Memory B cell (primary cell): ENCODE measurements at regions not wholly inside any gene's neighbourhood (a gene's known extent, or its start where the extent isn't known, plus 50 kb on each side); places are given as distances from the start of the nearest gene placed in this dataset.

Experiments
- ATAC-seq: fragments of 150-1000 bp; cut with Tn5 transposase; 2 replicates; pipeline ENCODE4 v1.10.0; 2021; ENCODE audit warnings: low read depth, mild to moderate bottlenecking, moderate library complexity
- DNase-seq, 2 donors: peaks; one replicate each; pipeline ENCODE4 v3.0.0; 2022; ENCODE audit warnings: low spot score in 2 of 2
- H3K27ac Mint-ChIP-seq: one replicate; pipeline ENCODE4 v1.8.0; 2022; ENCODE audit warnings: mild to moderate bottlenecking, moderate library complexity, mixed read lengths
- H3K27me3 Mint-ChIP-seq: one replicate; pipeline ENCODE4 v1.8.0; 2022; ENCODE audit warnings: mixed read lengths
- H3K36me3 Mint-ChIP-seq: one replicate; pipeline ENCODE4 v1.8.0; 2022; ENCODE audit warnings: mild to moderate bottlenecking, mixed read lengths
- H3K4me1 Mint-ChIP-seq: one replicate; pipeline ENCODE4 v1.8.0; 2022; ENCODE audit warnings: mixed read lengths
- H3K4me3 Mint-ChIP-seq: one replicate; pipeline ENCODE4 v1.8.0; 2022; ENCODE audit warnings: mild to moderate bottlenecking, moderate library complexity, mixed read lengths
- H3K9me3 Mint-ChIP-seq: one replicate; pipeline ENCODE4 v1.8.0; 2022; ENCODE audit warnings: mixed read lengths

DNA sequence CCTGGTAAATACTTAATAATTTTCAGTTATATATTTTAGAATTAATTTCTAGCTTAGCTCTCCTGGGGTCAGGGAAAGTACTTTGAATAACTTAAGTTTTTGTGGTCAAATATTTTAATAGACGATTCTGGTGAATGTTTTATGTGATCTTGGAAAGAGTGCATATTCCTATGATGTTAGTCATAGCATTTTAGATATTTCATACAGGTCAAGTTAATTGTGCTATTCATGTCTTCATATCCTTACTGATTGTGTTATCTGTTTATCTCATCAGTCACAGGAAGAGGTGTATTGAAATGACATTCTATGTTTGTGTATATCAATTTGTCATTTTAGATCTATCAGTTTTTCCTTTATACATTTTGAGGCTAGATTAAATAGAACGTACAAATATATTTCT lies 576.2 kb downstream of the CPS1 start:
- no peaks in the 10 kb centered on the region for H3K27me3 Mint-ChIP-seq
- H3K4me3 Mint-ChIP-seq: no peak overlapping the region
- no peaks in the 10 kb centered on the region for H3K9me3 Mint-ChIP-seq
- no peaks in the 10 kb centered on the region for H3K36me3 Mint-ChIP-seq
- H3K4me1 Mint-ChIP-seq: no peaks in the 10 kb centered on the region
- ATAC-seq: no peak
- no peak overlapping the region for H3K27ac Mint-ChIP-seq
- DNase-seq: no peak

DNA sequence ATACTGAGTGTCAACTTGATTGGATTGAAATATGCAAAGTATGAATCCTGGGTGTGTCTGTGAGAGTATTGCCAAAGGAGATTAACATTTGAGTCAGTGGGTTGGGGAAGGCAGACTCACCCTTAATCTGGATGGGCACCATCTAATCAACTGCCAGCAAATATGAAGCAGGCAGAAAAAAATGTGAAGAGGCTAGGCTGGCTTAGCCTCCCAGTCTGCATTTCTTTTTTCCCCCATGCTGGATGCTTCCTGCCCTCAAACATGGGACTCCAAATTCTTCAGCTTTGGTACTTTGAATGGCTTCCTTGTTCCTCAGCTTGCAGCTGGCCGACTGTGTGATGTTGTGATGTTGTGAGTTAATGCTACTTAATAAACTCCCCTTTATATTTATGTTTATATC lies 577.4 kb downstream of the CPS1 start:
- ATAC-seq (no peak), DNase-seq (no peak)
- Mint-ChIP-seq H3K27me3 (no peaks in the 10 kb centered on the region), H3K4me3 (no peak overlapping the region), H3K27ac (no peak overlapping the region), H3K9me3 (no peaks in the 10 kb centered on the region), H3K36me3 (no peaks in the 10 kb centered on the region), H3K4me1 (no peaks in the 10 kb centered on the region)

DNA sequence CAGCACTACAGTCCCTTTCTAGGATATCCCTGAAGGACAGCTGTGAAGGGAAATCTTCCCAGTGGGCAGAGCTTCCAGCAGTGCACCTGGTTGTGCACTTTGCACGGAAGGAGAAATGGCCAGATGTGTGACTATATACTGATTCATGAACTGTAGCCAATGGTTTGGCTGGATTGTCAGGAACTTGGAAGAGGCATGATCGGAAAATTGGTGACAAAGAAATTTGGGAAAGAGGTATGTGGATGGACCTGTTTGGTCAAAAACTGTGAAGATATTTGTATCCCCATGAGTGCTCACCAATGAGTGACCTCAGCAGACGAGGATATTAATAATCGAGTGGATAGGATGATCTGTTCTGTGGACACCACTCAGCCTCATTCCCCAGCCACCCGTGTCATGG lies 582.2 kb downstream of the CPS1 start:
- peaks cover 1% of the 10 kb centered on the region for H3K9me3 Mint-ChIP-seq
- no peak overlapping the region for H3K4me3 Mint-ChIP-seq
- DNase-seq (no peak), ATAC-seq (no peak)
- no peaks in the 10 kb centered on the region for H3K36me3 Mint-ChIP-seq
- H3K27ac Mint-ChIP-seq: no peak overlapping the region
- H3K4me1 Mint-ChIP-seq: peaks cover 4% of the 10 kb centered on the region
- H3K27me3 Mint-ChIP-seq: no peaks in the 10 kb centered on the region

DNA sequence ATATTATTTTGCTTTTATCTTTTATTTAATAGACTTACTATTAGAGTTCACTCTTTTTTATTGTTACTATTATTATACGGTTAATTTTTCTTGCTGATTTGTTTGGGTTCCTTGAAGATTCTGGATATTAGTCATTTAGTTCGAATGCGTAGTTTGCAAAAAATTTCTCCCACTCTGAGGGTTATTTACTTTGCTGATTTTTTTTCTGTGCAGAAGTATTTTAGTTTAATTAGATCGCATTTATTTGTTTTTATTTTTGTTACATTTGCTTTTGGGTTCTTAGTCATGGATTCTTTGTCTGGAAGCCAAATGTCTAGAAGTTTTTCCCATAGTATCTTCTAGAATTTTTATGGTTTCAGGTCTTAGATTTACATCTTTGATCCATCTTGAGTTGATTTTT lies 585.2 kb downstream of the CPS1 start:
- ATAC-seq: no peak
- Mint-ChIP-seq H3K36me3 (no peaks in the 10 kb centered on the region), H3K4me3 (no peak overlapping the region), H3K9me3 (peaks cover 8% of the 10 kb centered on the region), H3K27ac (no peak overlapping the region), H3K27me3 (no peaks in the 10 kb centered on the region), H3K4me1 (peaks cover 4% of the 10 kb centered on the region)
- no peak for DNase-seq

DNA sequence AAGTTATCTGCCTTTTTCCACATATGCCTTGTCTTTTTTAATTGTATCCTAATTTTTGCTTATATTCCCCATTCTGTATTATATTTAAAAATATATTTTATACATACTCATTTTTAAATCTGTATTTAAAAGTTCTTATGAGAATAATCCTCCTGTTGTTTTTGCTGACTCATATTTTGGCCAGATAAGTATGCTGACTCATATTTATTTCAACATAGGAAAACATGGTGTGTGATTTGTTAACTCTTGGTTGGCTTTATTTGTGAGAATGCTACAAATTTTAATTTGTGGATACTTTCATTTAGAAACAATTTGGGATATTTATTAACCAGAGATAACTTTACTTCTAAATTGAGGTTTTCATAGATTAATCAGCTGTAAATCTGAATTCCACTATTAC lies 587.7 kb downstream of the CPS1 start:
- H3K27ac Mint-ChIP-seq: no peak overlapping the region
- H3K4me1 Mint-ChIP-seq: peaks cover 4% of the 10 kb centered on the region
- no peak overlapping the region for H3K4me3 Mint-ChIP-seq
- H3K36me3 Mint-ChIP-seq: no peaks in the 10 kb centered on the region
- no peak for ATAC-seq
- peaks cover 8% of the 10 kb centered on the region for H3K9me3 Mint-ChIP-seq
- no peak for DNase-seq
- no peaks in the 10 kb centered on the region for H3K27me3 Mint-ChIP-seq

DNA sequence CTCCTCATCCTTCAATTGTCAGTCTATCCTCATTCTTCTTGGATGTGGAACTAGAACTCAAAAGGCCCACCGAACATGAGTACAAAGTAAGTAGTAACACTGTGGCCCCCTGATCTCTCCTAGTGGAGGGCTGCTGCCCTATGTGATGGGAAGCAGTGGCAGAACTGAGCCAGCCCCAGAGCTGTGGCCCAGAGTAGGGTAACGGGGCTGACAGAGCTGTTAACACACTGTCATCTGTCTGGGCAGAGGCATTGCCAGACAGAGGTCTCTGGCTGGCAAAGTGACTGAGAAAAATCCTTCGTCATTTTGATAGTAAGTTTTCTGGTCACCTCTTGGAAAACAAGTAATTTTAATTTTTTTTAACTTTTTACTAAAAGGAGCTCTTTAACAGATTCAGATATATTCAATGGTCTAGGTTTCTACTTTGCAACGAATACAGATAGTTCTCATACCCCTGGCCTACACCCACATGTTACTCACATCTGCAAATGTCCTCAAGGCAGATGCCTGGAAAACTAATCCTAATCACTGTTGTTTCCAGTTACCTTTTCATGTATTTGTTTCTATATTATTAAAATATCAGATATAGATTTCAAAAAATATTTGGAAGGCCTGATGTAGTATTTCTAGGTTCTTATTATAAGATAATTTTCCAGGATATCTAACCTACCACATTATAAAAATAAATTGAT lies 588.7 kb downstream of the CPS1 start:
- no peak for DNase-seq
- Mint-ChIP-seq H3K27ac (no peak overlapping the region), H3K4me3 (no peak overlapping the region)

DNA sequence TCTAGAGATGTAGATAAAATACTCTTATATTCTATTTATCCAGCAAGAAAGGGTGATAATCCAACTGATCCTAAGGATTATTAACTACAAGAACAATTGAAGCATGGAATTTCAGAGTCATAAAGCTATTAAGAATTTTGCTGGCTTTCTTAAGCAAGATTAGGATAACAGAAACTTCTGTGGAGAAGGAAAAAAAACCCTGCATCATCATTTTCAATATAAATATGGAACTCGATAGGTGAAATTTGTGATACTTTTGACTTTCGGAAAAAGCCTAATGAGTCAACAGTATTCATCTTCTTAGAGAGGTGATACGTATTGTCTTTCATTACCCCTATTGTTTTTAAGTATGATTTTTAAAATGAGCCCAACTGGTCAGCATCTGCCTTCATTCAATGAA lies 593.3 kb downstream of the CPS1 start:
- no peaks in the 10 kb centered on the region for H3K27me3 Mint-ChIP-seq
- H3K27ac Mint-ChIP-seq: no peak overlapping the region
- H3K4me1 Mint-ChIP-seq: no peaks in the 10 kb centered on the region
- ATAC-seq: no peak
- no peaks in the 10 kb centered on the region for H3K36me3 Mint-ChIP-seq
- H3K4me3 Mint-ChIP-seq: no peak overlapping the region
- no peak for DNase-seq
- peaks cover 2% of the 10 kb centered on the region for H3K9me3 Mint-ChIP-seq

More for the DNA sequence above, 588.7 kb downstream of the CPS1 start:
- H3K36me3 Mint-ChIP-seq: no peaks in the 10 kb centered on the region
- H3K27me3 Mint-ChIP-seq: no peaks in the 10 kb centered on the region
- H3K9me3 Mint-ChIP-seq: peaks cover 8% of the 10 kb centered on the region
- H3K4me1 Mint-ChIP-seq: no peaks in the 10 kb centered on the region
- no peak for ATAC-seq

DNA sequence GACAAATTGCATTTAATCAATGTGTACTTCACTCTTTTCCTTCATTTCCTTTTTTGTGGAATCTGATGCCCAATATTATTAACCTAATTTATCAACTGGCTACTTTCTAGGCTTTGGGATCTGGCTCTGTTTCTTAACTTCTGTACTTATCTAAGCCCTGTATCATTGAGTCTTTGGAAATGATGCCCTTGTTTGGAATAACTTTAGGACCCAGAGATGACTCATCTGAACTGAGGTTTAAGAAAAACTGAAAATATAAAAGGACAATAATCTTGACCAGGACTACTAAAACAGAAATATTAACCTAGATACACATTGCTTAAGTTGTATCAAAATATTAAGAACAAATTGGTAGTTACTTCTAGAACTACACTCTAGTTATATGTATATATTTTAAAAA lies 600.8 kb downstream of the CPS1 start:
- Mint-ChIP-seq H3K9me3 (no peaks in the 10 kb centered on the region), H3K27ac (no peak overlapping the region), H3K27me3 (no peaks in the 10 kb centered on the region), H3K36me3 (no peaks in the 10 kb centered on the region), H3K4me1 (no peaks in the 10 kb centered on the region), H3K4me3 (no peak overlapping the region)
- DNase-seq (no peak), ATAC-seq (no peak)

DNA sequence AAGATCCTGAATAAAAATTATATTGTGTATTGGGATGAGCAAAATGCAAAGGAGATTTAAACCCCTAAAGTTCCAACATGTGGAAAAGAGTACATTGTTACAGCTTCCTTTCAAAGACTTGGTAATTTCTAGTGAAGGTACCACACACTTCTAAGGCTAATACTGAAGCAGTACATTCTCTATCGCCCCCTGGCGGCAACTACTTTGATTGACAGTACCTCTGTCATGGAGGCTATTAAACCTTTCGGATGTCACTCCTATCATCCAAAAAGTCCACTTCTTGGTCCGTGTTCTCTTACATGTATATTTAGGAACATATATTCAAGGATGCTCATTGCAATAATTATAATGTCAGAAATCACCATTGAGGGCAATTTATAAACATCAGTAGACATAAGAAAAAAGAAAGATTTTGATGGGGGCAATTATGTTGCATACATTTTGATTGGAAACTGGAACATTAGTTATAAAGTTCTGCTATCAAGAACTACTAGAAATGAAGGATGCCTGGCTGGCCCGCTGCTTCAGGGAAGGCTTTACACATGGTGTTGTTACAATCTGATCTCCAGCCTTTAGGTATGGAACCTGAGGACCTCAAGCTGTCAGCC lies 601.6 kb downstream of the CPS1 start:
- peaks cover 1% of the 10 kb centered on the region for H3K27me3 Mint-ChIP-seq
- ATAC-seq (peak; percentile 72), DNase-seq (peak; percentile 48 to 50)
- H3K27ac Mint-ChIP-seq: no peak overlapping the region
- H3K4me3 Mint-ChIP-seq: no peak overlapping the region
- no peaks in the 10 kb centered on the region for H3K4me1 Mint-ChIP-seq
- no peaks in the 10 kb centered on the region for H3K9me3 Mint-ChIP-seq
- H3K36me3 Mint-ChIP-seq: no peaks in the 10 kb centered on the region

DNA sequence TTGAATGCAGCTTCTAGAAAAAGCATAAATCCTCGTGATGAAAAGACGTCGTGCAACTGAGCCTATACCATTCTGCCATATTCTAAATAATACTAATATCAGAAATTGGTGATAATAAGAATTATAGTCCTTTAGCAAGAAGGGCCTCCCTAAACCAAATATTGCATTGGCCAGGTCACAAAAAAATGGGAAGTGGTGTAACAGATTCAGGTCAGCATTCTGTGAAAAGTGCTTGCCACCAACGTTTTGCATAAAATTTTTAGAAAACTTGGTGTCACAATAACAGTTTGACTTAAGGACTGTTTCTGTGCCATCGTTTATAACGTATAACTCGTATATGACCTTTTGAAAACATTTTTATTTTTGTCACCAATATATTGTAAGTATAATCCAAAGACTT lies 603.6 kb downstream of the CPS1 start:
- no peak for ATAC-seq
- H3K27ac Mint-ChIP-seq: no peak overlapping the region

DNA sequence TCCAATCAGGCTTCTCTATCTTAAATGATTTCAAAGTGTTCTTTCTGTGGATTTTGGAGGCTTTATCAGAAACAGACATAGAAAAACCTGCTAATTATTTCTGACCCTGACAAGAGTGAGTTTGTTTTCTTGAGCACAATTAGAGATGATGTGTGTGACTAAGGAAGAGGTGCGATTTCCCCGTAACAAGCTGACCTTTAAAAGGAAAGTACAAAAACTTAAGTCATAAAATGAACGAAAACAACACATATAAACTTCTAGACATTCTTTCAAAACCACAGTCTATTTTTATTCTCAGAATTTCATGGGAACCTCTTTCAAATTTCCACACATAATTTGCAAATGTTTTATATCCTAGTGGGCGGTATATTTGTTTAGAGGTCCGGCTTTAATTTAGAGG lies 604.8 kb downstream of the CPS1 start:
- H3K27ac Mint-ChIP-seq: no peak overlapping the region
- ATAC-seq: no peak

More for the DNA sequence above, 603.6 kb downstream of the CPS1 start:
- DNase-seq: no peak
- H3K27me3 Mint-ChIP-seq: peaks cover 2% of the 10 kb centered on the region
- no peaks in the 10 kb centered on the region for H3K36me3 Mint-ChIP-seq
- H3K9me3 Mint-ChIP-seq: no peaks in the 10 kb centered on the region
- no peak overlapping the region for H3K4me3 Mint-ChIP-seq
- no peaks in the 10 kb centered on the region for H3K4me1 Mint-ChIP-seq

DNA sequence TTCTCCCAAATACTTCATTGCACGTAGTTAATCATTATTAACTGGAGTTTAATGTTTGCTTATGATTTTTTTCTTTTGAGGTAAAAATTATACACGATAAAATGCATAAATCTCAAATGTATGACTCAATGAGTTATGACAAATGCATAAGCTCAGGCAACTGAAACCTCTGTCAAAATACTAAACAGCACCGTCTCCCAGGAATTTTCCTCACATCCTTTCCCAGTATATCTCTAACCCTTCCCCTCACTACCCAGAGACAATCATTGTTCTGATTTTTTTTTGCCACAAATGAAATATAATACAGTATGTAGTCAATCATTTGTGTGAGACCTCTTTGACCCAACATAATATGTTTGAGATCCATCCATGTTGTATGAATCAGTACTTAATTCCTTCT lies 606.5 kb downstream of the CPS1 start:
- Mint-ChIP-seq H3K4me3 (no peak overlapping the region), H3K4me1 (no peaks in the 10 kb centered on the region), H3K27ac (no peak overlapping the region), H3K36me3 (no peaks in the 10 kb centered on the region), H3K9me3 (no peaks in the 10 kb centered on the region), H3K27me3 (peaks cover 2% of the 10 kb centered on the region)
- ATAC-seq (no peak), DNase-seq (no peak)

More for the DNA sequence above, 604.8 kb downstream of the CPS1 start:
- Mint-ChIP-seq H3K36me3 (no peaks in the 10 kb centered on the region), H3K4me3 (no peak overlapping the region), H3K27me3 (peaks cover 2% of the 10 kb centered on the region), H3K9me3 (no peaks in the 10 kb centered on the region), H3K4me1 (no peaks in the 10 kb centered on the region)
- no peak for DNase-seq

DNA sequence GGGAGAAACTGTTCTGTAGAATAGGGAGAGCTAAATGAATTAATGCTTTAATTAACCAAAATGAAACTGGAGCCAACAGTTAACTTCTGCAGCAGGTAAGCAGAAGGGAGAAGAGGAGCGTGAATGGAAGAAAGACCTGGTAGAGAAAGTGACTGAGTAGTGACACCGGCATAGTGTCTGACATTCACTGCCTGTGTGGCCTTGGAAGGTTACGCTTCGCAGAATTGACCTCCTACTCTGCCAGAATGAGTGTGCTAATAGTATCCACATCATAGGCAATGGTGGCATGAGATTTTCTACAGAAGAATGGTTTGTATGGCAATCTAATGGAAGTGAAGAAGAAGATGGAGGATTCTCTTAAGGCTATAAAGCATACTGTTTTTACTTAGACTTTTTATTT lies 614.4 kb downstream of the CPS1 start:
- Mint-ChIP-seq H3K27ac (no peak overlapping the region), H3K4me1 (no peaks in the 10 kb centered on the region)

DNA sequence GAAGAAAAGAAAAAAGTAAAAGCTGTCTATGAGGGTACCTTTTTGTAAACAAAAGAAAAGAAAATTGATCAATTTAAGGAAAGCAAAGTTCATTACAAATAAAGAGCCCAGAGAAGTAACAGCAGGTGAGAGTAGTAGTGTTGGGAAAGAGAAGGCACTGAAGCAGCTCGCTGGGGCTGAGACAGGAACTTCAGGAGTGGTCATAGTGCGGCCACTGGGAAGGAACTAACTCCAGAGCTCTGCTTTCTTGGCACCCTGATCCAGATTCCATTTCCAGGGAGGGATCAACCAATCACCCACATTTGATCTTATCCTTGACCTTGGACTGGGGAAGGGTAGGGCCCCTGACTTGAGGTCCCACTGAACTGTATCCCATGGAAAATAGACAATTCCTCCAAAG lies 617.6 kb downstream of the CPS1 start:
- Mint-ChIP-seq H3K4me3 (no peak overlapping the region), H3K4me1 (no peaks in the 10 kb centered on the region), H3K36me3 (no peaks in the 10 kb centered on the region), H3K27me3 (no peaks in the 10 kb centered on the region), H3K27ac (no peak overlapping the region), H3K9me3 (no peaks in the 10 kb centered on the region)
- ATAC-seq (no peak), DNase-seq (no peak)

More for the DNA sequence above, 614.4 kb downstream of the CPS1 start:
- Mint-ChIP-seq H3K36me3 (no peaks in the 10 kb centered on the region), H3K4me3 (no peak overlapping the region), H3K27me3 (no peaks in the 10 kb centered on the region), H3K9me3 (no peaks in the 10 kb centered on the region)
- no peak for ATAC-seq
- no peak for DNase-seq

DNA sequence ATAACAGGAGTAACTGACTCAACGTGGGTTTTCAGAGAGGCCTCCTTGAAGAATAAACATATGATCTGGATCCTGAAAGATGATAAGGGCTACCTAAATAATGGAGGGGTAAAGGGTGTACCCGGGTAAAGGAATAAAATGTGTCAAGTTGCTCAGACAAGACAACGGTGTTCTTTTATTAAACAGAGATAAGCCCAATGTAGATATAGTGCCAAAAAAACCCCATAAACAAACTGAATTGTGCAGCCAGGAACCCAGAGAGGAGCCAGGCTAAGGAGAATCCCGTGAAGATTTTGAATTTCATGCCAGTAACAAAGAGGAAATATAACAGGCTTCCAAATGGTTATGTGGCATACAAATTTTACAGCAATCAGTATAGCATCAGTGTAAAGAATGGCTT lies 618.2 kb downstream of the CPS1 start:
- Mint-ChIP-seq H3K4me3 (no peak overlapping the region), H3K4me1 (no peaks in the 10 kb centered on the region), H3K9me3 (no peaks in the 10 kb centered on the region), H3K36me3 (no peaks in the 10 kb centered on the region), H3K27me3 (no peaks in the 10 kb centered on the region), H3K27ac (no peak overlapping the region)
- DNase-seq (no peak), ATAC-seq (no peak)
